ENCODE measurements at regions not wholly inside any gene's neighbourhood (a gene's known extent, or its start where the extent isn't known, plus 50 kb on each side); places are given as distances from the start of the nearest gene placed in this dataset.
"Not testable (repeated sequence)": the region's sequence is repeated elsewhere in the genome, so short reads cannot be mapped to it uniquely, and the experiment has no call there.

DNA sequence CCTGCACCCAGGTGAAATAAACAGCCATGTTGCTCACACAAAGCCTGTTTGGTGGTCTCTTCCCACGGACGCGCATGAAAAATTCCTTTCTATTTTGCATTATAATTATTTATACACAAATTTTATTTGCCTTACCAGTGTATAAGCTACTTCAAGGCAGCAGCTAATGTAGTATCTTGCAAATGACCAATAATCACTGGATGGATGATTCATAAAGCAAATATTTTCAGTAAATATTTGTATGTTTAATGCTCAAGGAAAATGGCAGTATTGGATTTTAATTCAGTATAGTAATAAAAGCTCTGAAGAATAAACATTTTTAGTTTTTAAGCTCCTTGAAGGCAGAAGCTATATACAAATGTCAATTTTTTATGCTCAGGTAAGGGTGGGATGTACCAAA is 158.7 kb upstream of the NANOGP8 start:
- intact Hi-C loops (cut with DNase I), result no loop called here
- Histone ChIP-seq H3K4me3 (no peak overlapping the region), H3K27ac (no peak overlapping the region), H3K36me3 (no peaks in the 10 kb centered on the region), H3K27me3 (no peaks in the 10 kb centered on the region), H3K4me1 (ENCODE audit: insufficient read depth) (no peaks in the 10 kb centered on the region), H3K9me3 (no peaks in the 10 kb centered on the region)
- no peak for DNase-seq
- 95 to 98% (median 96%) methylated on average over 3 of the region's 3 CpGs for WGBS, 3 donors
- no peak for TF ChIP-seq EP300 (IDR thresholded peaks at IDR 0.05)
- TF ChIP-seq POLR2A (IDR thresholded peaks at IDR 0.05), result no peak
- TF ChIP-seq, protein P1, sequence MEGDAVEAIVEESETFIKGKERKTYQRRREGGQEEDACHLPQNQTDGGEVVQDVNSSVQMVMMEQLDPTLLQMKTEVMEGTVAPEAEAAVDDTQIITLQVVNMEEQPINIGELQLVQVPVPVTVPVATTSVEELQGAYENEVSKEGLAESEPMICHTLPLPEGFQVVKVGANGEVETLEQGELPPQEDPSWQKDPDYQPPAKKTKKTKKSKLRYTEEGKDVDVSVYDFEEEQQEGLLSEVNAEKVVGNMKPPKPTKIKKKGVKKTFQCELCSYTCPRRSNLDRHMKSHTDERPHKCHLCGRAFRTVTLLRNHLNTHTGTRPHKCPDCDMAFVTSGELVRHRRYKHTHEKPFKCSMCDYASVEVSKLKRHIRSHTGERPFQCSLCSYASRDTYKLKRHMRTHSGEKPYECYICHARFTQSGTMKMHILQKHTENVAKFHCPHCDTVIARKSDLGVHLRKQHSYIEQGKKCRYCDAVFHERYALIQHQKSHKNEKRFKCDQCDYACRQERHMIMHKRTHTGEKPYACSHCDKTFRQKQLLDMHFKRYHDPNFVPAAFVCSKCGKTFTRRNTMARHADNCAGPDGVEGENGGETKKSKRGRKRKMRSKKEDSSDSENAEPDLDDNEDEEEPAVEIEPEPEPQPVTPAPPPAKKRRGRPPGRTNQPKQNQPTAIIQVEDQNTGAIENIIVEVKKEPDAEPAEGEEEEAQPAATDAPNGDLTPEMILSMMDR (IDR thresholded peaks at IDR 0.05), result no peak

GRCh38 chr15:35239693-35240092 is 154.6 kb upstream of the NANOGP8 start:
- DNase-seq; H3K9me3 ChIP-seq; H3K36me3 ChIP-seq; H3K4me3 ChIP-seq; H3K27me3 ChIP-seq; H3K4me1 ChIP-seq (ENCODE audit: insufficient read depth); H3K27ac ChIP-seq; intact Hi-C loops (cut with DNase I): not testable (repeated sequence)
- 88 to 95% (median 91%) methylated on average over 4 to 6 of the region's 6 CpGs for WGBS, 3 donors

DNA sequence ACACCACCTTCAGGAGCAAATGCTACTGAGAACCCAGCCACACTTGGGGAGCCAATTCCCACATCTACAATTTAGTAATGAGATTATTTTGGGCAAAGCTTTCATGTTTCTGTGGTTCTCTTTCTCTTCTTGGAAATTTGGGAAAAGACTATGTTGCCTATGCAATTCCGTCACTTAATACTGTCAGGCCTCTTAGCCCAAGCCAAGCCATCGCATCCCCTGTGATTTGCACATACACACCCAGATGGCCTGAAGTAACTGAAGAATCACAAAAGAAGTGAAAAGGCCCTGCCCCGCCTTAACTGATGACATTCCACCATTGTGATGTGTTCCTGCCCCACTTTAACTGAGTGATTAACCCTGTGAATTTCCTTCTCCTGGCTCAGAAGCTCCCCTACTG is 153.4 kb upstream of the NANOGP8 start:
- H3K36me3 ChIP-seq; H3K27me3 ChIP-seq; H3K4me3 ChIP-seq; DNase-seq; H3K4me1 ChIP-seq (ENCODE audit: insufficient read depth); H3K9me3 ChIP-seq; intact Hi-C loops (cut with DNase I); H3K27ac ChIP-seq: not testable (repeated sequence)
- 97 to 99% (median 98%) methylated on average over 3 of the region's 3 CpGs for WGBS, 3 donors

DNA sequence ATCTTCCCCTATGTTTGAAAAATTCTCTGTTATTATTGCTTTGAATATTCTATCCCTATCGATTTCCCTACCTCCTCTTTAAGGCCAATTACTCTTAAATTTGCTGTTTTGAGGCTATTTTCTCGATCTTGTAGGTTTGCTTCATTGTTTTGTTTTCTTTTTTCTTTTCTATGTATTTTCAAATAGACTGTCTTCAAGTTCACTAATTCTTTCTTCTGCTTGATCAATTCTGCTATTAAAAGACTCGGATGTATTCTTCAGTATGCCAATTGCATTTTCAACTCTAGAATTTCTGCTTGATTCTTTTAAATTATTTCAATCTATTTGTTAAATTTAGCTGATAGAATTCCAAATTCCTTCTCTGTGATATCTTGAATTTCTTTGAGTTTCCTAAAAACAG is 144.0 kb upstream of the NANOGP8 start:
- intact Hi-C loops (cut with DNase I), result no loop called here
- WGBS, 3 donors, result 91 to 95% (median 93%) methylated on average over 3 of the region's 3 CpGs
- Histone ChIP-seq H3K27me3 (no peaks in the 10 kb centered on the region), H3K36me3 (no peaks in the 10 kb centered on the region), H3K9me3 (no peaks in the 10 kb centered on the region), H3K27ac (no peak overlapping the region), H3K4me1 (ENCODE audit: insufficient read depth) (no peaks in the 10 kb centered on the region), H3K4me3 (no peak overlapping the region)
- DNase-seq, result no peak
- TF ChIP-seq POLR2A (IDR thresholded peaks at IDR 0.05) (no peak), EP300 (IDR thresholded peaks at IDR 0.05) (no peak)
- TF ChIP-seq, protein P1 (IDR thresholded peaks at IDR 0.05), result no peak

DNA sequence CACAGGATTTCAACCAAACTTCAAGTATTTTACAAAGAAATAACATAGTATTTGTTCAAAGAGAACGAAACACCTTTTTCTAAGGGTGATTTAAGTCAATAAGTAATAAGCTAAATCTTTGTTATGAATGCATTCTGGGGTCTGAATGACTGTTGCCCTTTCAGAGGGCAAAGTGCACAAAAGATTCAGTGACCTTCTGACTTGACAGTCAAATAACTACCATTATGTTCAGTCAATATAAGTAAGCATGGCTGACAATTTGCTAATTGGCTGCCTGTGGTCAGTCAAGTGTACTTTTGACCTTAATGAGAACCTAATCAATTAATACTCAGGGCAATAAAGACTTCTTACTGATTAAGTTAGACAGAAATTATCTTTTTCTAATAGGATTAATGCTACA is 133.1 kb upstream of the NANOGP8 start:
- no peaks in the 10 kb centered on the region for H3K27me3 ChIP-seq
- intact Hi-C loops (cut with DNase I), result no loop called here
- no peaks in the 10 kb centered on the region for H3K9me3 ChIP-seq
- no peak overlapping the region for H3K4me3 ChIP-seq
- no peak overlapping the region for H3K27ac ChIP-seq
- WGBS, 3 donors, result 91 to 96% (median 93%) methylated on average over 1 of the region's 1 CpG
- no peaks in the 10 kb centered on the region for H3K4me1 ChIP-seq (ENCODE audit: insufficient read depth)
- TF ChIP-seq EP300 (IDR thresholded peaks at IDR 0.05) (no peak), POLR2A (IDR thresholded peaks at IDR 0.05) (no peak)
- TF ChIP-seq, protein P1 (IDR thresholded peaks at IDR 0.05), result no peak
- H3K36me3 ChIP-seq, result no peaks in the 10 kb centered on the region
- DNase-seq, result no peak

DNA sequence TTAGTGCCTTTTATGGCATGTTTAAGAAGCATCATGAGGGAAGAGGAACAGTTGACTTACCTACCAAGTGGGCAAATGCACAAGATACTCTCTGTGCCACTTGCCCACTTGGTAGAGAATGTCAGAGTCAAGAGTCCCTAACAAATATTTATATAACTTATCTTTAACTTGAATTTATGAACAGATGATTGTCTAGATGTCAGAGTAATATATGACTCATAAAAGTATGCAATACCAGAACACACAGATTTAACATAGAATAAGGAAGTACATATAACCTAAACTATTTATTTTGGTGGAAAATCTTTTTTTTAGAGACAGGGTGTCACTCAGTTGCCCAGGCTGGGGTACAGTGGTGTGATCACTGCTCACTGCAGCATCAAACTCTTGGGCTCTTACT is 130.0 kb upstream of the NANOGP8 start:
- Histone ChIP-seq H3K36me3 (no peaks in the 10 kb centered on the region), H3K27me3 (no peaks in the 10 kb centered on the region), H3K4me1 (ENCODE audit: insufficient read depth) (no peaks in the 10 kb centered on the region), H3K9me3 (no peaks in the 10 kb centered on the region), H3K4me3 (no peak overlapping the region), H3K27ac (no peak overlapping the region)
- TF ChIP-seq, protein P1 (IDR thresholded peaks at IDR 0.05), result no peak
- no peak for TF ChIP-seq EP300 (IDR thresholded peaks at IDR 0.05)
- no peak for TF ChIP-seq POLR2A (IDR thresholded peaks at IDR 0.05)
- DNase-seq, result no peak
- intact Hi-C loops (cut with DNase I), result no loop called here

Measured in ovary (tissue), 7 donors.